ENCODE measurements at regions not wholly inside any gene's neighbourhood (a gene's known extent, or its start where the extent isn't known, plus 50 kb on each side); places are given as distances from the start of the nearest gene placed in this dataset.
A peak's percentile ranks its signal among the peaks of the same experiment; 100 is the strongest.
"Not testable (repeated sequence)": the region's sequence is repeated elsewhere in the genome, so short reads cannot be mapped to it uniquely, and the experiment has no call there.

DNA sequence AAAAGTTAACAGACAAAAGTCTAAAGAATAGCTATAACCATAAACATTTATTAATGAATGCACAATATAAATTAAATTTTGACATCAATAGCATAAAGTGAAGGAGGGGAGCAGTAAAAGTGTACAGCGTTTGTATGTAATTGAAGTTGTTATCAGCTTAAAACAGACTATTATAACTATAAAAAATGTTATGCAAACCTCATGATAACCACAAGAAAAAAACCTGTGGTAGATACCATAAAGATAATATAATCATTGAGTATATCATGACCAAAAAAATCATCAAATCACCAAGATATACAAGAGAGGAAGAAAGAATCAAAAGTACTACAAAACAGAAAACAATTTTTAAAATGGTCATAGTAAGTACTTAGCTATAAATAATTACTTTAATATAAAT, 122.1 kb upstream of the ID2 start:
- Histone ChIP-seq H3K36me3 (no peaks in the 10 kb centered on the region), H3K4me1 (no peaks in the 10 kb centered on the region), H3K27ac (no peak overlapping the region), H3K4me3 (no peak overlapping the region), H3K27me3 (no peaks in the 10 kb centered on the region), H3K9me3 (no peaks in the 10 kb centered on the region)
- no peak for TF ChIP-seq POLR2A (IDR thresholded peaks at IDR 0.05)
- TF ChIP-seq, protein P1, sequence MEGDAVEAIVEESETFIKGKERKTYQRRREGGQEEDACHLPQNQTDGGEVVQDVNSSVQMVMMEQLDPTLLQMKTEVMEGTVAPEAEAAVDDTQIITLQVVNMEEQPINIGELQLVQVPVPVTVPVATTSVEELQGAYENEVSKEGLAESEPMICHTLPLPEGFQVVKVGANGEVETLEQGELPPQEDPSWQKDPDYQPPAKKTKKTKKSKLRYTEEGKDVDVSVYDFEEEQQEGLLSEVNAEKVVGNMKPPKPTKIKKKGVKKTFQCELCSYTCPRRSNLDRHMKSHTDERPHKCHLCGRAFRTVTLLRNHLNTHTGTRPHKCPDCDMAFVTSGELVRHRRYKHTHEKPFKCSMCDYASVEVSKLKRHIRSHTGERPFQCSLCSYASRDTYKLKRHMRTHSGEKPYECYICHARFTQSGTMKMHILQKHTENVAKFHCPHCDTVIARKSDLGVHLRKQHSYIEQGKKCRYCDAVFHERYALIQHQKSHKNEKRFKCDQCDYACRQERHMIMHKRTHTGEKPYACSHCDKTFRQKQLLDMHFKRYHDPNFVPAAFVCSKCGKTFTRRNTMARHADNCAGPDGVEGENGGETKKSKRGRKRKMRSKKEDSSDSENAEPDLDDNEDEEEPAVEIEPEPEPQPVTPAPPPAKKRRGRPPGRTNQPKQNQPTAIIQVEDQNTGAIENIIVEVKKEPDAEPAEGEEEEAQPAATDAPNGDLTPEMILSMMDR (IDR thresholded peaks at IDR 0.05) = no peak
- DNase-seq = no peak
- intact Hi-C loops (cut with DNase I; ENCODE audit: low total_unique reads) = no loop called here

DNA sequence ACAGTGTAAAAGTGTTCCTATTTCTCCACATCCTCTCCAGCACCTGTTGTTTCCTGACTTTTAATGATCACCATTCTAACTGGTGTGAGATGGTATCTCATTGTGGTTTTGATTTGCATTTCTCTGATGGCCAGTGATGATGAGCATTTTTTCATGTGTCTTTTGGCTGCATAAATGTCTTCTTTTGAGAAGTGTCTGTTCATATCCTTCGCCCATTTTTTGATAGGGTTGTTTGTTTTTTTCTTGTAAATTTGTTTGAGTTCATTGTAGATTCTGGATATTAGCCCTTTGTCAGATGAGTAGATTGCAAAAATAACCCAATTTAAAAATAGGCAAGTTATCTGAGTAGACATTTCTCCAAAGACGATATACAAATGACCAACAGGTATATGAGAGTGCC, 120.2 kb upstream of the ID2 start:
- intact Hi-C loops (cut with DNase I; ENCODE audit: low total_unique reads); H3K4me1 ChIP-seq; DNase-seq; H3K27me3 ChIP-seq; H3K27ac ChIP-seq; H3K9me3 ChIP-seq; H3K4me3 ChIP-seq; H3K36me3 ChIP-seq: not testable (repeated sequence)

DNA sequence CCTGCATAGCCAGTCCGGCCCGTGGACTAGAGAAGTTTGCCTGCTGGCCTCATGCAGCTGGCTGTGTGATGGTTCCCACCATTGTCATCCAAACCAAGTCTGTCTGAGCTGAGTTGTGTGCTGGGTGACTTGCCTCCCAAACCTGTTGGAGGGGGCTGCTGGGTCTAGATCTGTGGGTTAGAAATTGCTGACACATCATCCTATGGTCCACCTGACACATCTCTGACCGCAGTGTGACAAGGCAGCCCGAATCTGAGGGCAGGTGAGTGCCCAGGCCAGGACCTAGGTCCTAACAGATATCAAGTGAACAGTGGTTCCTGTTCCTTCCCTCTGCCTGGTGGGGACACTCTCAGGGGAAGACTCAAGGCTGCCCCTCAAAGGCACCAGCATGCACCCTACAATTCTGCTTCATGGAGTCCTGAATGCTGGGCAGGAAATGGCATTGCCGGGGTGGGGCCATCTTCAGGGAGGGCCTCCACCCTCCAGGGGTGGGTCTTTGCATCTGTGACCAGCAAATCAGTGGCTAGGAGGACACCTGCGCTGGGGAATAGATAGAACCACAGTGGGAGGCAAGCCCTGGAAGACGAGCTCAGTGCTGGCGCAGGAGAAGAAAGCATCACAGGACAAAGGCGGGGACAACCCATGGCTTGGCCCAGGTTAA, 117.9 kb upstream of the ID2 start:
- H3K36me3 ChIP-seq = no peaks in the 10 kb centered on the region
- H3K27me3 ChIP-seq = no peaks in the 10 kb centered on the region
- no peak for TF ChIP-seq POLR2A (IDR thresholded peaks at IDR 0.05)
- TF ChIP-seq, protein P1 (IDR thresholded peaks at IDR 0.05) = no peak
- DNase-seq = peak in 1 of 2 donors; percentile 4
- H3K4me1 ChIP-seq = no peaks in the 10 kb centered on the region
- no peaks in the 10 kb centered on the region for H3K9me3 ChIP-seq
- intact Hi-C loops (cut with DNase I; ENCODE audit: low total_unique reads) = no loop called here
- H3K4me3 ChIP-seq = no peak overlapping the region
- no peak overlapping the region for H3K27ac ChIP-seq

DNA sequence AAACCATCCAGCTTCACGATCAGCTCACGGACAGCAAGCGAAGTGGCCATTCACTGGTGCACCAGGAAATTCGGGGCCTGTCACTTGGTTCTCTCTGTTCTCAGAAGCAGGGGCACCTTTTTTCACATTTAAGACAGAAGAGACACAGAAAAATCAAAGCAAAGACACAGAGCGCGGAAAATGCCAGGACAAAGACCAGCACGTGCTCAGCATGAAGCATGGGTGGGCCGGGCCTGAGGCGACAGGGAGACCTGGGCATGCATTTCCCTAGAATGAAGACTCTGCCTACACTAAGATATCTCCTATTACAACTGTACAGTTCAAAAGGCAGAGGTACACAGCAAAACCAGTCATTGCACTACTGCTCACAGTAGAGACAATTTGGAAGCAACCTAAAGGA, 117.4 kb upstream of the ID2 start:
- no peaks in the 10 kb centered on the region for H3K4me1 ChIP-seq

DNA sequence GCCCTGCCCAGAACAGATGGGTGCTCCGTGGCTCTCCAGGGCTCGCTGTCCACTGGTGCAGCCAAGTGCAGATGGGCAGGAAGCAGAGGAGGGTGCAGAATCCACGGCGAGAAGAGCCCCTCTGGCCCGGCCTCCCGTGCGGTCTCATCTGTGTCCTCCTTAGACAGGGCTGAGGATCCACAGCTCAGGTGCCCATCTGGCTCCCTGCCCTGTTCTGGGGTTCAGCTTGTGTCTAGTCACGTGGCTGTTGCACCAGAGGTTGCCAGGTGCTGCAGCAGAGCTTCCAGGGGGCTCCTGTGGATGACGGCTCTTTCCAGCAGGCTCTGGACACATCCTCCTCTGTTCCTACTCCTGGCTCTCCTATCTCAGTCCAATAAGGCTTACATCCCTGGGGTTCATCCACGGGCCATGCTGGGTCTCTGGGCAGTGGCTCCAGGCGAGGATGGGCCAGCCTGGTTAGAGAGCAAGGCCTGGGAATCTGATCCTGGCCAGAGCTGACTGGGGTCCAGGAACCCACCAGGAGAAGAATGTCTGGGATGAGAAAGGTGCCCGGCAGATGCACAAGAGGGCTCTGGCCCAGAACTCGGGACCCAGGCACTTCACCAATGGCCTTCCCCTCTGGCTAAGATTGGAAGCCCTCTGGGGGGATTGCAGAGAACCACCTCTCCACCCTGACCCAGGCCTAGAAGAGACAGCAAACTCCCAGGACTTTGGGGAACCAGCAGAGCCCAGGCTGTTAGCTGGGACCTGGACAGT, 116.3 kb upstream of the ID2 start:
- H3K36me3 ChIP-seq = no peaks in the 10 kb centered on the region
- TF ChIP-seq, protein P1 (IDR thresholded peaks at IDR 0.05) = no peak
- no peak for TF ChIP-seq POLR2A (IDR thresholded peaks at IDR 0.05)
- peak in 1 of 2 donors; percentile 8 for DNase-seq
- no peaks in the 10 kb centered on the region for H3K9me3 ChIP-seq
- H3K4me1 ChIP-seq = no peaks in the 10 kb centered on the region
- no peaks in the 10 kb centered on the region for H3K27me3 ChIP-seq
- no peak overlapping the region for H3K4me3 ChIP-seq
- H3K27ac ChIP-seq = no peak overlapping the region
- intact Hi-C loops (cut with DNase I; ENCODE audit: low total_unique reads) = no loop called here

More for the DNA sequence above, 117.4 kb upstream of the ID2 start:
- no peak for TF ChIP-seq POLR2A (IDR thresholded peaks at IDR 0.05)
- TF ChIP-seq, protein P1 (IDR thresholded peaks at IDR 0.05) = no peak
- intact Hi-C loops (cut with DNase I; ENCODE audit: low total_unique reads) = no loop called here
- Histone ChIP-seq H3K36me3 (no peaks in the 10 kb centered on the region), H3K9me3 (no peaks in the 10 kb centered on the region), H3K27me3 (no peaks in the 10 kb centered on the region), H3K4me3 (no peak overlapping the region), H3K27ac (no peak overlapping the region)
- peak in 1 of 2 donors; percentile 5 for DNase-seq
